H9 (cell line): ENCODE measurements at regions not wholly inside any gene's neighbourhood (a gene's known extent, or its start where the extent isn't known, plus 50 kb on each side); places are given as distances from the start of the nearest gene placed in this dataset.

ENCODE experiments used
- DNase-seq: peaks from one replicate; pipeline ENCODE4 v3.0.0-alpha.2; 2017
- H2AFZ ChIP-seq: one replicate; pipeline ENCODE4 v1.6.1; 2013; ENCODE audit warnings: mild to moderate bottlenecking, low read length, control low read depth, moderate library complexity
- H2AK5ac ChIP-seq: 2 replicates; pipeline ENCODE4 v1.6.1; 2013; ENCODE audit warnings: low read length, control low read depth, mixed read lengths; ENCODE audit not compliant: insufficient read length
- H2BK120ac ChIP-seq: one replicate; pipeline ENCODE4 v1.6.1; 2013; ENCODE audit warnings: low read depth, mild to moderate bottlenecking, low read length, control low read depth, inconsistent platforms; ENCODE audit not compliant: poor library complexity, severe bottlenecking
- H2BK12ac ChIP-seq: 2 replicates; pipeline ENCODE4 v1.6.1; 2013; ENCODE audit warnings: low read length, control low read depth, mixed read lengths, low read depth; ENCODE audit not compliant: insufficient read length
- H2BK15ac ChIP-seq: 2 replicates; pipeline ENCODE4 v1.6.1; 2013; ENCODE audit warnings: low read depth, low read length, control low read depth
- H2BK20ac ChIP-seq: one replicate; pipeline ENCODE4 v1.6.1; 2013; ENCODE audit warnings: low read depth, mild to moderate bottlenecking, low read length, control low read depth, inconsistent platforms; ENCODE audit not compliant: poor library complexity, severe bottlenecking
- H2BK5ac ChIP-seq: 2 replicates; pipeline ENCODE4 v1.6.1; 2013; ENCODE audit warnings: low read length, control low read depth, mixed read lengths; ENCODE audit not compliant: insufficient read length
- H3K14ac ChIP-seq: 2 replicates; pipeline ENCODE4 v1.6.1; 2013; ENCODE audit warnings: low read length, control low read depth; ENCODE audit not compliant: insufficient read depth
- H3K18ac ChIP-seq: 2 replicates; pipeline ENCODE4 v1.6.1; 2013; ENCODE audit warnings: low read depth, mild to moderate bottlenecking, mixed read lengths, low read length, control low read depth; ENCODE audit not compliant: insufficient read length
- H3K23ac ChIP-seq: 2 replicates; pipeline ENCODE4 v1.6.1; 2013; ENCODE audit warnings: low read length, control low read depth, mixed read lengths, low read depth; ENCODE audit not compliant: insufficient read length
- H3K23me2 ChIP-seq: 2 replicates; pipeline ENCODE4 v1.6.1; 2013; ENCODE audit warnings: low read depth, mild to moderate bottlenecking, mixed read lengths, low read length, control low read depth; ENCODE audit not compliant: insufficient read length, poor library complexity, severe bottlenecking
- H3K27ac ChIP-seq: 2 replicates; pipeline ENCODE4 v1.5.1; 2013; ENCODE audit warnings: low read length, control low read depth, mixed read lengths, low read depth; ENCODE audit not compliant: insufficient read length
- H3K27me3 ChIP-seq: 2 replicates; pipeline ENCODE4 v1.6.1; 2013; ENCODE audit warnings: low read length, control low read depth, inconsistent platforms; ENCODE audit not compliant: insufficient read depth
- H3K4ac ChIP-seq: 2 replicates; pipeline ENCODE4 v1.6.1; 2013; ENCODE audit warnings: low read depth, mild to moderate bottlenecking, control low read depth, inconsistent platforms, low read length, moderate library complexity
- H3K4me1 ChIP-seq: 2 replicates; pipeline ENCODE4 v1.6.1; 2013; ENCODE audit warnings: low read length, control low read depth, inconsistent platforms; ENCODE audit not compliant: insufficient read depth
- H3K4me2 ChIP-seq: 2 replicates; pipeline ENCODE4 v1.6.1; 2013; ENCODE audit warnings: low read length, control low read depth, mixed read lengths; ENCODE audit not compliant: insufficient read length, insufficient read depth
- H3K56ac ChIP-seq: 2 replicates; pipeline ENCODE4 v1.6.1; 2013; ENCODE audit warnings: low read depth, mild to moderate bottlenecking, mixed read lengths, low read length, control low read depth; ENCODE audit not compliant: insufficient read length
- H3K79me1 ChIP-seq: 2 replicates; pipeline ENCODE4 v1.6.1; 2013; ENCODE audit warnings: low read depth, mild to moderate bottlenecking, moderate library complexity, low read length, control low read depth, inconsistent platforms; ENCODE audit not compliant: insufficient read depth, poor library complexity, severe bottlenecking
- H3K79me2 ChIP-seq: 2 replicates; pipeline ENCODE4 v1.6.1; 2013; ENCODE audit warnings: low read length, control low read depth, inconsistent platforms; ENCODE audit not compliant: insufficient read depth
- H3K9ac ChIP-seq: 2 replicates; pipeline ENCODE4 v1.6.1; 2013; ENCODE audit warnings: low read length, control low read depth, mixed read lengths; ENCODE audit not compliant: insufficient read length; ENCODE audit errors: extremely low read depth
- H3K9me3 ChIP-seq: one replicate; pipeline ENCODE4 v1.6.1; 2013; ENCODE audit warnings: low read depth, low read length, inconsistent platforms; ENCODE audit not compliant: control insufficient read depth
- H3T11ph ChIP-seq: one replicate; pipeline ENCODE4 v1.6.1; 2013; ENCODE audit warnings: mild to moderate bottlenecking, low read length, control low read depth, inconsistent platforms
- H4K20me1 ChIP-seq: one replicate; pipeline ENCODE4 v1.6.1; 2013; ENCODE audit not compliant: control insufficient read depth, insufficient read length, insufficient read depth
- H4K5ac ChIP-seq: 2 replicates; pipeline ENCODE4 v1.6.1; 2013; ENCODE audit warnings: low read depth, mild to moderate bottlenecking, mixed read lengths, low read length, control low read depth; ENCODE audit not compliant: insufficient read length
- H4K8ac ChIP-seq: replicated peaks from 2 replicates; pipeline ENCODE4 v1.6.1; 2013; ENCODE audit warnings: low read length, control low read depth, mixed read lengths, low read depth; ENCODE audit not compliant: insufficient read length
- H4K91ac ChIP-seq: 2 replicates; pipeline ENCODE4 v1.6.1; 2013; ENCODE audit warnings: low read depth, mild to moderate bottlenecking, moderate library complexity, mixed read lengths, low read length, control low read depth; ENCODE audit not compliant: insufficient read length
- H3K27ac Mint-ChIP-seq, 3 experiments: 2 replicates in 2 of 3; 3 replicates in 1 of 3; pipeline ENCODE4 v1.8.0; 2020 to 2021; ENCODE audit warnings: mixed read lengths in 3 of 3, mild to moderate bottlenecking in 1 of 3, moderate library complexity in 1 of 3
- H3K27me3 Mint-ChIP-seq: 2 replicates; pipeline ENCODE4 v1.8.0; 2021; ENCODE audit warnings: low read depth, mild to moderate bottlenecking, moderate library complexity, mixed read lengths
- H3K36me3 Mint-ChIP-seq, 3 experiments: 2 replicates in 2 of 3; 3 replicates in 1 of 3; pipeline ENCODE4 v1.8.0; 2020 to 2021; ENCODE audit warnings: low read depth in 3 of 3, mixed read lengths in 3 of 3; ENCODE audit not compliant: insufficient read depth in 1 of 3
- H3K4me1 Mint-ChIP-seq, 2 experiments: 2 replicates each; pipeline ENCODE4 v1.8.0; 2020; ENCODE audit warnings: mixed read lengths in 2 of 2
- H3K4me3 Mint-ChIP-seq, 2 experiments: 2 replicates in 1 of 2; 3 replicates in 1 of 2; pipeline ENCODE4 v1.8.0; 2020 to 2021; ENCODE audit warnings: mild to moderate bottlenecking in 2 of 2, mixed read lengths in 2 of 2, moderate library complexity in 1 of 2
- H3K9me3 Mint-ChIP-seq, 2 experiments: 2 replicates in 1 of 2; 3 replicates in 1 of 2; pipeline ENCODE4 v1.8.0; 2020; ENCODE audit warnings: mild to moderate bottlenecking in 2 of 2, mixed read lengths in 2 of 2, moderate library complexity in 1 of 2
- WGBS: extraction: QIAGEN DNeasy Blood & Tissue Kit; methylation state at CpG from one replicate; pipeline ENCODE4 v1.1.7; 2013; ENCODE audit warnings: missing lambda C conversion rate, low lambda C conversion rate, mixed read lengths; ENCODE audit not compliant: insufficient read length; ENCODE audit errors: extremely low coverage; 5-methylcytosine and 5-hydroxymethylcytosine counted together
- TF ChIP-seq, protein P1 (sequence below): fragments of 200-600 bp; sonication (generic); conservative IDR thresholded peaks from 3 replicates; pipeline ENCODE4 v1.8.0; 2021; ENCODE audit warnings: antibody characterized with exemption, mild to moderate bottlenecking

DNA sequence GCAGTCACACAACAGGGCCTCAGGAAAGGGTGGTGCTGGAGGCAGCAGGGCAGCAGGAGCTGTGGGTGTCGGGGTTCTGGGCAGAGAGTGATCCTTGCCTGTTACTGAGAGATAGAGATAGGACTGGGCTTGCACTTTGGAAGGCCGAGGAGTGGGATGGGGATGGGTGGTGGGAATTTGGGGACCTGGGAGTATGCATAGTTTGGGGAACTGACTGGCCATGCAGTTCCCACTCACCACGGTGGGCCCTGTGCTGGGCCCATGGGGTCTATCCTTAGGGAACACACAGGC, 192.5 kb upstream of the LINGO1 start:
- TF ChIP-seq, protein P1, sequence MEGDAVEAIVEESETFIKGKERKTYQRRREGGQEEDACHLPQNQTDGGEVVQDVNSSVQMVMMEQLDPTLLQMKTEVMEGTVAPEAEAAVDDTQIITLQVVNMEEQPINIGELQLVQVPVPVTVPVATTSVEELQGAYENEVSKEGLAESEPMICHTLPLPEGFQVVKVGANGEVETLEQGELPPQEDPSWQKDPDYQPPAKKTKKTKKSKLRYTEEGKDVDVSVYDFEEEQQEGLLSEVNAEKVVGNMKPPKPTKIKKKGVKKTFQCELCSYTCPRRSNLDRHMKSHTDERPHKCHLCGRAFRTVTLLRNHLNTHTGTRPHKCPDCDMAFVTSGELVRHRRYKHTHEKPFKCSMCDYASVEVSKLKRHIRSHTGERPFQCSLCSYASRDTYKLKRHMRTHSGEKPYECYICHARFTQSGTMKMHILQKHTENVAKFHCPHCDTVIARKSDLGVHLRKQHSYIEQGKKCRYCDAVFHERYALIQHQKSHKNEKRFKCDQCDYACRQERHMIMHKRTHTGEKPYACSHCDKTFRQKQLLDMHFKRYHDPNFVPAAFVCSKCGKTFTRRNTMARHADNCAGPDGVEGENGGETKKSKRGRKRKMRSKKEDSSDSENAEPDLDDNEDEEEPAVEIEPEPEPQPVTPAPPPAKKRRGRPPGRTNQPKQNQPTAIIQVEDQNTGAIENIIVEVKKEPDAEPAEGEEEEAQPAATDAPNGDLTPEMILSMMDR: no peak
- H3K27ac ChIP-seq: no peak overlapping the region
- H3K23ac ChIP-seq: no peak overlapping the region
- Mint-ChIP-seq H3K27me3 (peaks cover 45% of the 10 kb centered on the region), H3K9me3 (no peaks in the 10 kb centered on the region; a peak in 2 of 5 replicates), H3K4me1 (peaks cover 14 to 16% of the 10 kb centered on the region in 2 experiments), H3K36me3 (no peaks in the 10 kb centered on the region), H3K27ac (no peak overlapping the region; a peak in 2 of 7 replicates), H3K4me3 (no peak overlapping the region; a peak in 1 of 5 replicates)
- H3K18ac ChIP-seq: no peak overlapping the region
- H3K9me3 ChIP-seq: no peaks in the 10 kb centered on the region
- H2AK5ac ChIP-seq: no peak overlapping the region
- H2BK5ac ChIP-seq: no peak overlapping the region
- H3K56ac ChIP-seq: no peak overlapping the region
- peaks cover 11% of the 10 kb centered on the region; the same call in 1 of the 2 replicates for H3K27me3 ChIP-seq
- H4K8ac ChIP-seq: no peak overlapping the region
- H2AFZ ChIP-seq: no peak overlapping the region
- H3K79me1 ChIP-seq: no peaks in the 10 kb centered on the region
- no peak overlapping the region; the same call in 1 of the 2 replicates for H3K14ac ChIP-seq
- H4K20me1 ChIP-seq: no peaks in the 10 kb centered on the region
- H2BK12ac ChIP-seq: no peak overlapping the region
- H3K4me1 ChIP-seq: no peaks in the 10 kb centered on the region
- H2BK15ac ChIP-seq: no peak overlapping the region; the same call in 1 of the 2 replicates
- DNase-seq: no peak
- H3K4ac ChIP-seq: no peak overlapping the region
- H2BK120ac ChIP-seq: no peak overlapping the region
- H3K9ac ChIP-seq: no peak overlapping the region
- H3K23me2 ChIP-seq: no peaks in the 10 kb centered on the region
- H3K79me2 ChIP-seq: no peaks in the 10 kb centered on the region
- H3T11ph ChIP-seq: no peak overlapping the region
- WGBS: no CpG with 5 or more reads among the region's 3 CpGs
- no peak overlapping the region for H4K5ac ChIP-seq
- H3K4me2 ChIP-seq: no peak overlapping the region
- H2BK20ac ChIP-seq: no peak overlapping the region
- no peak overlapping the region for H4K91ac ChIP-seq
